Type B pancreatic cell (in vitro differentiated cells): ENCODE measurements at regions not wholly inside any gene's neighbourhood (a gene's known extent, or its start where the extent isn't known, plus 50 kb on each side); places are given as distances from the start of the nearest gene placed in this dataset.
A peak's percentile ranks its signal among the peaks of the same experiment; 100 is the strongest.

ENCODE experiments used
- DNase-seq: peaks from one replicate; pipeline ENCODE4 v3.0.0; 2021; ENCODE audit warnings: mixed read lengths; ENCODE audit not compliant: unreplicated experiment; ENCODE audit errors: extremely low spot score
- H3K27ac Mint-ChIP-seq: 2 replicates; pipeline ENCODE4 v1.8.0; 2021; ENCODE audit warnings: mild to moderate bottlenecking, mixed read lengths
- H3K27me3 Mint-ChIP-seq: 2 replicates; pipeline ENCODE4 v1.8.0; 2021; ENCODE audit warnings: mixed read lengths
- H3K36me3 Mint-ChIP-seq: 2 replicates; pipeline ENCODE4 v1.8.0; 2021; ENCODE audit warnings: mixed read lengths
- H3K4me1 Mint-ChIP-seq: one replicate; pipeline ENCODE4 v1.8.0; 2021; ENCODE audit warnings: mixed read lengths; ENCODE audit not compliant: unreplicated experiment
- H3K4me3 Mint-ChIP-seq: 2 replicates; pipeline ENCODE4 v1.8.0; 2021; ENCODE audit warnings: mild to moderate bottlenecking, mixed read lengths
- H3K9me3 Mint-ChIP-seq: 2 replicates; pipeline ENCODE4 v1.8.0; 2021; ENCODE audit warnings: mixed read lengths
- CTCF ChIP-seq: fragments of 200-600 bp; sonication (generic); conservative IDR thresholded peaks from 2 replicates; pipeline ENCODE4 v1.5.0; 2021; ENCODE audit warnings: antibody characterized with exemption, mild to moderate bottlenecking

- H3K36me3 Mint-ChIP-seq = no peaks in the 10 kb centered on the region
- DNase-seq = no peak
- TF ChIP-seq CTCF = peak; percentile 59
- peaks cover 5% of the 10 kb centered on the region for H3K4me1 Mint-ChIP-seq
- H3K4me3 Mint-ChIP-seq = no peak overlapping the region
- no peak overlapping the region for H3K27ac Mint-ChIP-seq
- peaks cover 3% of the 10 kb centered on the region for H3K27me3 Mint-ChIP-seq
- H3K9me3 Mint-ChIP-seq = peaks cover 16% of the 10 kb centered on the region
Measured at GRCh38 chr9:108125625-108126024, 636.1 kb upstream of the KLF4 start.

- Mint-ChIP-seq H3K27me3 (peaks cover 3% of the 10 kb centered on the region), H3K4me3 (no peak overlapping the region), H3K36me3 (no peaks in the 10 kb centered on the region), H3K9me3 (peaks cover 11% of the 10 kb centered on the region), H3K27ac (no peak overlapping the region), H3K4me1 (peaks cover 22% of the 10 kb centered on the region)
- TF ChIP-seq CTCF = no peak
- no peak for DNase-seq
Measured at GRCh38 chr9:108119530-108120113, 630.1 kb upstream of the KLF4 start.

GRCh38 chr9:108117795-108118194 lies 628.2 kb upstream of the KLF4 start:
- H3K9me3 Mint-ChIP-seq = peaks cover 4% of the 10 kb centered on the region
- no peak overlapping the region for H3K27ac Mint-ChIP-seq
- peaks cover 25% of the 10 kb centered on the region for H3K4me1 Mint-ChIP-seq
- H3K36me3 Mint-ChIP-seq = no peaks in the 10 kb centered on the region
- no peak overlapping the region for H3K4me3 Mint-ChIP-seq
- TF ChIP-seq CTCF = no peak
- DNase-seq = no peak
- H3K27me3 Mint-ChIP-seq = peaks cover 3% of the 10 kb centered on the region

GRCh38 chr9:108117306-108117705 lies 627.7 kb upstream of the KLF4 start:
- no peak overlapping the region for H3K27ac Mint-ChIP-seq
- H3K36me3 Mint-ChIP-seq = no peaks in the 10 kb centered on the region
- TF ChIP-seq CTCF = no peak
- H3K4me3 Mint-ChIP-seq = no peak overlapping the region
- DNase-seq = no peak
- no peaks in the 10 kb centered on the region for H3K9me3 Mint-ChIP-seq
- H3K27me3 Mint-ChIP-seq = no peaks in the 10 kb centered on the region
- H3K4me1 Mint-ChIP-seq = peaks cover 21% of the 10 kb centered on the region

GRCh38 chr9:108113596-108113995 lies 624.0 kb upstream of the KLF4 start:
- H3K9me3 Mint-ChIP-seq = peaks cover 3% of the 10 kb centered on the region
- no peak for TF ChIP-seq CTCF
- peaks cover 22% of the 10 kb centered on the region for H3K4me1 Mint-ChIP-seq
- no peak overlapping the region for H3K27ac Mint-ChIP-seq
- H3K4me3 Mint-ChIP-seq = no peak overlapping the region
- H3K36me3 Mint-ChIP-seq = no peaks in the 10 kb centered on the region
- no peak for DNase-seq
- H3K27me3 Mint-ChIP-seq = no peaks in the 10 kb centered on the region
